MM.1S (cell line): ENCODE measurements at regions not wholly inside any gene's neighbourhood (a gene's known extent, or its start where the extent isn't known, plus 50 kb on each side); places are given as distances from the start of the nearest gene placed in this dataset.
"Not testable (repeated sequence)": the region's sequence is repeated elsewhere in the genome, so short reads cannot be mapped to it uniquely, and the experiment has no call there.

ENCODE experiments used
- EZH2phosphoT487 ChIP-seq: fragments of 300-600 bp; sonication (generic); IDR thresholded peaks from 2 replicates; pipeline ENCODE4 v1.6.1; 2018; ENCODE audit warnings: antibody characterized with exemption, low read length
- TF ChIP-seq, protein P1 (sequence below): fragments of 300-600 bp; sonication (generic); IDR thresholded peaks from 2 replicates; pipeline ENCODE4 v1.5.1; 2016; ENCODE audit warnings: antibody characterized with exemption, low read length, mixed read lengths

DNA sequence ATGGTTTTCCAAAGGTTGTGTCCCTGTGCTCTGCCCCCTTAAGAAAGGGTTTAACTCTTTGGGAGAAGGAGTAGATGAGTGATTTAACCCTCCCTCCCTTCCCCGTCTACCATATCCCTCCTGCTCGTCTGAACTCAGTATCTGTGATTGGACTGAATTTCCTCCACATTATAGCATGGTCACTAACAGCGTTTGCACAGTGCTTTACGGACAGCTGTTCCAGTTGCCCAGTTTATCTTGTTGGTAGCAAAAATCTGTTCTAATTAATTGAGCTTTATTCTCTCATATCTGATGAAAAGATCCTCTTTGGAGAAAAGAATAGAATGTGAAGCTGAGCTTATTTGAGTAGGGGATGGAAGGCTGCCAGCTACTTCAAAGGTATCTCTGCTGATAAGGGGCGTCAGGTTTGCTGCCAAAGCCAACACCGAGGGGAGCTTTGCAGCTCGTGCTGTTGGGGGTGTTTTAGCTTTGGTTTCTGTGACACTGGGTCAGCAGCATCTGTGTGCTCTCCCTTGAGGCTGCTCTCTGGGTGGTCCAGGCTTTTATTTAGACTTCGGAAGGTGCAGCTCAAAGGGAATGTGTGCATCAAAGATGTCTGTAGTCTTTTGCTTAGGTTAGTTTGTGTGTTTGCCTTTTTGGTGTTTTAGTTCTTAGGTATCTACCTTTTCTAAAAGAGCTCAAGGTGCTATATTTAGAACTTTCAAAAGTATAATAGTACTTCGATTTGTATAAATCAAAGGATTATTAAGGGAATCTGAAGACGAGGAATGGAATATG is 118.8 kb upstream of the IKBKE start:
- TF ChIP-seq, protein P1, sequence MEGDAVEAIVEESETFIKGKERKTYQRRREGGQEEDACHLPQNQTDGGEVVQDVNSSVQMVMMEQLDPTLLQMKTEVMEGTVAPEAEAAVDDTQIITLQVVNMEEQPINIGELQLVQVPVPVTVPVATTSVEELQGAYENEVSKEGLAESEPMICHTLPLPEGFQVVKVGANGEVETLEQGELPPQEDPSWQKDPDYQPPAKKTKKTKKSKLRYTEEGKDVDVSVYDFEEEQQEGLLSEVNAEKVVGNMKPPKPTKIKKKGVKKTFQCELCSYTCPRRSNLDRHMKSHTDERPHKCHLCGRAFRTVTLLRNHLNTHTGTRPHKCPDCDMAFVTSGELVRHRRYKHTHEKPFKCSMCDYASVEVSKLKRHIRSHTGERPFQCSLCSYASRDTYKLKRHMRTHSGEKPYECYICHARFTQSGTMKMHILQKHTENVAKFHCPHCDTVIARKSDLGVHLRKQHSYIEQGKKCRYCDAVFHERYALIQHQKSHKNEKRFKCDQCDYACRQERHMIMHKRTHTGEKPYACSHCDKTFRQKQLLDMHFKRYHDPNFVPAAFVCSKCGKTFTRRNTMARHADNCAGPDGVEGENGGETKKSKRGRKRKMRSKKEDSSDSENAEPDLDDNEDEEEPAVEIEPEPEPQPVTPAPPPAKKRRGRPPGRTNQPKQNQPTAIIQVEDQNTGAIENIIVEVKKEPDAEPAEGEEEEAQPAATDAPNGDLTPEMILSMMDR, result not testable (repeated sequence)
- not testable (repeated sequence) for TF ChIP-seq EZH2phosphoT487
